Right renal cortex interstitium (tissue), 3 donors: ENCODE measurements at regions not wholly inside any gene's neighbourhood (a gene's known extent, or its start where the extent isn't known, plus 50 kb on each side); places are given as distances from the start of the nearest gene placed in this dataset.
"Not testable (repeated sequence)": the region's sequence is repeated elsewhere in the genome, so short reads cannot be mapped to it uniquely, and the experiment has no call there.

Experiments
- DNase-seq, 3 donors: peaks; one replicate each; pipeline ENCODE4 v3.0.0-alpha.2; 2013; ENCODE audit warnings: low read depth in 3 of 3, low spot score in 2 of 3

DNA sequence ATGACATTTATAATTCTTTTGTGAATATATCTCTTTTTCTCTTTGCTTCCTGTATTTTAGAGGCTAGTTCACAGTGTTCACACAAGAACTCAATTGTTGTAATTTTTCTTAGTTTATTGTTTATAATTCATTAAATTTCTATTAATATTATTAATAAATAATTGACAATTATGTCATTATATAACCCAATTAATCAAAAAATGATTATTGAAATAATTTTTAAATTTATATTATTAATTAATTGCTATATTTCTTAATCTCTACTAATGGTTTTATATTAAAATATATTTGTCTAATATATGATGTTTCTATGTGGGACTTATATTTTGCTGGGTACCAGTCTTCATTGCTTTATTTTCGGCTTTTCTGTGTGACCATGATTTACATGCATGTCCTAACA lies 618.4 kb downstream of the CDH9 start:
- no peak for DNase-seq

DNA sequence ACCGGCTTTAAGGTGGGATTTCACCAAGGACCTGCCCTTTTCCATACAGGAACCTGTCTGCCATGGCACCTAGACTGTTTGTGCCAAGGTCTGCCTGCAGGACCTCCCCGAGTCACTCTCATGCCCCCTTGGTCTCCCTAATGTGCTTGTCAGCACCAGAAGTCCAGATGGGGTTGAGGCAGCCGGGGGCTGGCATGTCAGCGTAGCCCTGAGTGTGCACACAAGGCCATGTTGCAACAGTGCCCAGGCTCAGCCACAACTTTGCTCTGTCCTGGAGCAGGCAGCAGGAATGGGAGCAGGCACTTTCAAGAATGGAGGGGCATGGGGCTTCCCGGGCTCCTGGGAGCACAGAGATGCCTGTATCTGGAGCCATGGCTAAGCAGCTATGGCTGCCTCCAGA lies 621.5 kb downstream of the CDH9 start:
- DNase-seq = no peak

DNA sequence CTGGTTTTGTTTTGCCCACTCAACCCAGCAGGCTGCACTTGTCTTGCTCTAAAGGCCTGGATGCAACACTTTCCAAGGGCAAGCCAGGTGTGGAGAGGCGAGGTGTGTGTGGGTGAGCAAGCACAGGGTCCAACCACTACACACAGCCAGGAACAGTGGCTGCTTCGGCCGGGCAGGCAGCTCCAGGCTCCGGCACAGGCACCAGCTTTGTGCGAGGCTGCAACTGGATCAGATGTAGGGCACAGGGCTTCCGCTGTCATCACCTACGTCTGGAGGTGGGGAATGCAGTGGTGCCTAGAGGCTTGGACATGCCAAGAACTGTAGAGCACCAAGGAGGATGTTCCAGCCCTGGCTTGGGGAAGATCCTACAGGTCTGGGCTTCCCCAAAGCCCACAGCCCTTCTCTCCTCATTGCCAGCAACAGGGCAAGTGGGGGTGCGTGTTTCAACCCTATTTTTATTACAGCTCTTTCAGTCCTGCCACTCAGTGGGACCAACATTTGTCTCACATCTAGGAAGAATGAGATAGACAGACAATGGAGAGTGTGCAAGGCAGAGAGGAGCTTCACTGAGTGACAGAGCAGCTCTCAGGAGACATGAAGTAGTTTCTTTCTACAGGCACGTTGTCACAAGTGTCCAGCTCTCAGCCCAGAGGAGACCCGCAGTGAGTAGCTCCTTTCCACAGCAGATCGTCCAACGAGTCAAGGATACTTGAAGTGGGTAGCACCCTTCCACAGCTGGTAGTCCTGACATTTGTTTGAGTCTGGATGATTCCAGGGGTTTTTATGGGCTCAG lies 622.2 kb downstream of the CDH9 start:
- no peak for DNase-seq

DNA sequence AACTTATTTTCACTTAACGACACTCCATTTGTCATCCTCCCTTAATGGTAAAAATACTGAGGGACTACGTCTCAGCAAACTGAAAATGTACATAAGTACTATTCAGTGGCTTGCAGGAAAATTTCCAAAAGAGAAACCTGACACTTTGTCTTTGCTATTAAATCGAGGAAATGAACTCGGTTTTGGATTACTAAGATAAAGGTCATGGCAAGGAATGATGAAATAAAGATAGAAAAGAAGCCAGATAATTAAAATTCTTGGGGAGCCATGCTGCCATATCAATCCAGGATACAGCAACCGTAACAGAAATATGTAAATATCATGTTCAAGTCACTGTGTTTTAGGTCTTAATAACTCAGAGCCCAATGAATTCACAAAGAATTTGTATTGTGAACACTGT lies 647.8 kb downstream of the CDH9 start:
- no peak for DNase-seq

DNA sequence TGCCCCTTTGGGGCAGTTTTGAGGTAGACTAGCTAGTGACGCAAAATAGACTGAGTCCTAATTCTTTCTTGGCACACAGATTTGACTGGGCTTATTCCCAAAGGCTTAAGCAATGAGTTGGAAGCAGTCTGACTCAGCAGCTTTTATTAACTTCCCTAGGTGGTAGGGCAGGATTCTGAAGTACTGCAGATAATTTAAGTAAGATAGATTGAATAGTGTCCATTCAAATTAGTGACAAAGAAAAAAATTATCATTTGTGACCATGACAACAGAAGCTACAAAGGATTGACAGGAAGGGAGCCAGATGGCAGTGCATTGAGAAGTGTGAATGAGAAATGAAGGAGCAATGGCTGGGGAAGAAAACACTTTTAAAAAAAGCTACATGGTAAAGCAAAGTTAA lies 649.4 kb downstream of the CDH9 start:
- DNase-seq = no peak

DNA sequence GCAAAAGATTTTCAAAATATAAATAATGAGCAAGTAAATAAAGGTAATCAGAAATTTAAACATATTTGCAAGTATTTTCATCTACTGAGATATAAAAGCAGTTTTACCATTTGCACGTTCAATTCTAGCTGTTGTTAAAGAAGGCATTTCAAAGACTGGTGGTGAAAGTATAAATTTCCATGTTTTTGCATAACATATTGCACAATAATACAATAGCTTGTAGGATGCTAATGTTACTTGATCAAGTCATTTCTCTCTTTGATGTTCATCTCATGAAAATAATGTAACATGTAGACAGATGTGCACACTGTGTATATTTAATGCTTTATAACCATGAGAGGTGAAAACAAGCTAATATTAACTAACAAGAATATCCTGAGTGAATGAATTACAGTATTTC lies 651.9 kb downstream of the CDH9 start:
- no peak for DNase-seq

DNA sequence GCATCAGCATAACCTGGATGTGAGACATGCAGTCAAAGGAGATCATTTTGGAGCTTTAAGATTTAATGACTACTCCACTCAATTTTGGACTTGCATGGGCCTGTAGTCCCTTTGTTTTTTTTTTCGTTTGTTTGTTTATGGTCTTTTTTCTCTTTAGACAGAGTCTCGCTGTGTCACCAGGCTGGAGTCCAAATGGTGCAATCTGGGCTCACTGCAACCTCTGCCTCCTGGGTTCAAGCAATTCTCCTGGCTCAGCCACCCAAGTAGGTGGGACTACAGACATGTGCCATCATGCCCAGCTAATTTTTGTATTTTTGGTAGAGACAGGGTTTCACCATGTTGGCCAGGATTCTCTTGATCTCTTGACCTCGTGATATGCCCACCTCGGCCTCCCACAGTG lies 673.8 kb downstream of the CDH9 start:
- not testable (repeated sequence) for DNase-seq

DNA sequence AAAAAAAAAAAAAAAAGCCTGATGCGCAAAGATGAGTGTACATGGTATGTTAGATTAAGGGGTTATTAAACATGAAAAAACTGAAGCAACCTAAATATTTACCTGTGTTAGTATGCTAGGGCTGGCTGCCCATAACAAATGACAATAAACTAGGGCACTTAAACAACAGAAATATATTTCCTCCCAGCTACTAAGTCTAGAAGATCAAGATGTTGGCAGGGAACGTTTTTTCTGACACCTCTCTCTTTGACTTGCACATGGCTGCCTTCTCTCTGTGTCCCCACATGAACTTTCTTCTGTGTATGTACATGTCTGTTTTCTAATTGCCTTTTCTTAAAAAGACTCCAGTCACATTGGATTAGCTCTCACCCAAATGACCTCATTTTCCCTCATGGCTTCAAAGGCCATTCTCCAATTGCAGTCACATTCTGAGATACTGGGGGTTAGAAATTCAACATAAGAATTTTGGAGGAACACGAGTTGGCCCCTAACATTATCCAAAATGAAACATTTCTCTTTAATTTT lies 694.5 kb downstream of the CDH9 start:
- no peak for DNase-seq

DNA sequence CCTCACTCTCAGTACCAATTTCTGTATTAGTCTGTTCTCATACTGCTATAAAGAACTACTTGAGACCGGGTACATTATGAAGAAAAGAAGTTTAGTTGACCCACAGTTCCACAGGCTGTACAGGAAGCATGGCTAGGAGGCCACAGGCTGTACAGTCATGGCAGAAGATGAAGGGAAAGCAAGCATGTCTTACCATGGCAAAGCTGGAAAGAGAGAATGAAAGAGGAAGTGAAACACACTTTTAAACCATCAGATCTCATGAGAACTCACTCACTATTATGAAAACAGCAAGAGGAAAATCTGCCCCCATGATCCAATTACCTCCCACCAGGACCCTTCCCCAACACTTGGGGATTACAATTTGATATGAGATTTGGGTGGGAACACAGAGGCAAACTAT lies 698.8 kb downstream of the CDH9 start:
- DNase-seq = no peak

DNA sequence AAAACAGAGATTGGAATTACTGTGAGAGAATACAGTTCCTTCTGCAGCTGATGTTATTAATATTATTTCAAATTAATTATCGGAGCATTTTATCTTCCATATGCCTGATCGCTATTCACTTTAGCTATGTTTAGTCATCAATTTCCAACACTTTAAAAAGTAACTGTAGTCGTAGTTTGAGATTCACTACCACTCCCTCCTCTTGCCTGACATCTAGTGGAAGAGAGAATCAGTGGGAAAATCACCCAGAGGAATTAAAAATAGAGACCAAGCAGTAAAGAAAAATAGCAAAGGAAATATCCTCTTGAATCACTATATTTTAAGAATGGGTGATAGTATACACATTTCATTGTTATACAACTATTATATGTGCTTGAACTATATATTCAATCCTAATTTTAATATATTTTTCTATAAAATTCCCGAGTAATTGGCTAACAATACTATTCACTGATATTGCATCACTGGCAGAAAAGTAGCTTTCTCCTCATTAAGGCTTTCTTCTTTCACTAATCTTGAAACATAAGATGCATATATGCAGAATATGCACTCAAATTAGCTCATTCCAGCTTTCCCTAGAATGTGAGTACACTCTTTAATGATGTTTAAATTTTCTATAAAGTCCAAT lies 708.7 kb downstream of the CDH9 start:
- peak in 1 of 3 donors; percentile 5 for DNase-seq

DNA sequence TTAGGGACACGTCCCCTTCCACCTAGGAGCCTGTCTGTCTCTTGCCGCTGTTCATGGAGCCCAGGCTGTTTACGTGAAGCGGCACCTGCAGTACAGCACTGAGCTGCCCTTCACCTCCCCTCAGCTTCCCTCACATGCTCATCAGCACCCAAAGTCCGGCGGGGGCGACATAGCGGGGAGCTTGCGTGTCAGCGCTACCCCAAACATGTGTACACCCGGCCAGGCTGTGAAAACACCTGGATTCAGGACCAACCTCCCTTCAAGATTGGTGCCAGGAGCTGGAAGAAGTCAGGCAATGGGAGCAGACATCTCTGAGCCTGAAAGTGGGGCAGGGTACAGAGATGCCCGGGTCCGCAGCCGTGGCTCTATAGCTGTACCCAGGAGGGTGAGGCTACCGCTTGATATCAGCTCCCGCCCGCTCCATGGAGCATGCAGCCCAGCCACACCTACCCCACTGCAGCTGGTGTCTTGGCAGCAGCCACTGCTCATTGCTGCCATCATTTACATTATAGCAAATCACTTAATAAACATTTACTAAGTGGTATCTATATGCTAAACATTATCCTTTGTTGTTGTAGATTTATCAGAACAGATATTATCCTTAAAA lies 712.1 kb downstream of the CDH9 start:
- no peak for DNase-seq

DNA sequence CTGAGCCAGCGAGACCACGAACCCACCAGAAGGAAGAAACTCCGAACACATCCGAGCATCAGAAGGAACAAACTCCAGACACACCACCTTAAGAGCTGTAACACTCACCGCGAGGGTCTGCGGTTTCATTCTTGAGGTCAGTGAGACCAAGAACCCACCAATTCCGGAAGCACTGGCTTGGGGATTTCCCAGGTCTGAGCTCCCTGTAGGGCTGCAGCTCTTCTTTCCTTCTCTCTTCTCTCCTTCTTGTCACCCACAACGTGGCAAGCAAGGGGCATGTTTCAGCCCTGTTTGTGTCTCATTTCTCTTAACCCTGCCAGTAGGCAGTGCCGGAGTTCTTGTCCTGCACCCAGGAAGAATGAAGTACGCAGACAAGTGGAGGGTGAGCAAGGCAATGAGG lies 713.0 kb downstream of the CDH9 start:
- DNase-seq = not testable (repeated sequence)

DNA sequence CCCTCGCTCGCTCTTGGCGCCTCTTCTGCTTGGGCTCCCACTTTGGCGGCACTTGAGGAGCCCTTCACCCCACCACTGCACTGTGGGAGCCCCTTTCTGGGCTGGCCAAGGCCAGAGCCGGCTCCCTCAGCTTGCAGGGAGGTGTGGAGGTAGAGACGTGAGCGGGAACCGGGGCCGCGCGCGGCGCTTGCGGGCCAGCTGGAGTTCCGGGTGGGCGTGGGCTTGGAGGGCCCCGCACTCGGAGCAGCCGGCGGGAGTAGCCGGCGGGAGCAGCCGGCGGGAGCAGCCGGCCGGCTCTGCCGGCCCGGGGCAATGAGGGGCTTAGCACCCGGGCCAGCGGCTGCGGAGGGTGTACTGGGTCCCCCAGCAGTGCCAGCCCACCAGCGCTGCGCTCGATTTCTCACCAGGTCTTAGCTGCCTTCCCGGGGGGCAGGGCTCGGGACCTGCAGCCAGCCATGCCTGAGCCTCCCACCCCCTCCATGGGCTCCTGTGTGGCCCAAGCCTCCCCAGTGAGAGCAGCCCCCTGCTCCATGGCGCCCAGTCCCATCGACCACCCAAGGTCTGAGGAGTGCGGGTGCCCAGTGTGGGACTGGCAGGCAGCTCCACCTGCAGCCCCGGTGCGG lies 714.0 kb downstream of the CDH9 start:
- DNase-seq = not testable (repeated sequence)

DNA sequence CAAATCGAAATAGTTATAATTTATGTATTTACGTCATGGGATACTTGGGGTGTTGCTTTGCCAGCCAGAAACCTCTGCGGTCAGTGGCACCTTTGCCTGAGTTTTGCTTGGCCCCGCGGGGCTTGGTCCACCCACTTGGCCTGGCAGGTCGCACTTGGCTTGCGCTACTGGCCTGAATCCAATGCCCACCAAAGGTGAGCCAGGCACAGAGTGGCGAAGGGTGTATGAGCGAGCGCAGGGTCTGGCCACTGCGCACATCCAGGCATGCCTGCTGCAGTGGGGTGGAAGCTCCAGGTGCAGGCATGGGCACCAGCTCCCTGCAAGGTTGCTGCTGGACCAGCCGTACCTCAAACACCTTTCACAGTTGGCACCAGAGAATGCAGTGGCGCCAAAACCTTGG lies 714.6 kb downstream of the CDH9 start:
- no peak for DNase-seq

DNA sequence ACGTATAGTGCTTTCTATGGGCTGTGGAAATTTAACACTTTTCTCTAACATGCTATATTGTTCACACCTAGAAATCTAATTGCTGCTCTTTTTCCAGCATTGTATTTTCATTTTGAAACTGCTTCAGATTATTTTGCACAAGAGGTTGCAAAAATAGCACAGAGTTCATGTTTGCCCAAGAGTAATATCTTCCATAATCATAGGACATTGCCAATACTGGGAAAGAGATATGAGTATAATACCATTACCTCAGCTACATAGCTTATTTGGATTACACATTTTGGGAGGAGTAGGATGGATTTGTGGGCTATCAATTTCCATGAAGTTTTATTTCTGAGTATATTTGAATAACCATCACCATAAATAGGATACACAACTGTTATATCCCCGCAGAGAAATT lies 717.1 kb downstream of the CDH9 start:
- DNase-seq = no peak

DNA sequence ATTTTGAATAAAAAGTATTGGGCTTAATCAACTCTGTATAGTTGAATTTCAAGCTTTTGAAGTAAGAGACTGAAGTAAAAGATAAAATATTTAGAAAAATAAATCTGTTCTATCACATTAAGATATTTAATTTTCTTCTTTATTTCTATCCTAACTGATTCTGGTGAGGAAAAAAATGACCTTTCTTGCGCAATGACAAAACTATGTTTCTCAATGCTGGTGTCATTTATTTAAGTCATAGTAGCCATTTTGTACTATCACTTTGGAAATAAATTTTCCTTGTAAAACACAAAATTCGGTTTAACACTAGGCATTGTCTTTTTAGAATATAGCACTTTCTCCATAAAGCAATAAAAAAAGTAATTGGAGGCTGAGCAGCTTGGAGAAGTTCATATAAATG lies 728.0 kb downstream of the CDH9 start:
- DNase-seq = no peak

DNA sequence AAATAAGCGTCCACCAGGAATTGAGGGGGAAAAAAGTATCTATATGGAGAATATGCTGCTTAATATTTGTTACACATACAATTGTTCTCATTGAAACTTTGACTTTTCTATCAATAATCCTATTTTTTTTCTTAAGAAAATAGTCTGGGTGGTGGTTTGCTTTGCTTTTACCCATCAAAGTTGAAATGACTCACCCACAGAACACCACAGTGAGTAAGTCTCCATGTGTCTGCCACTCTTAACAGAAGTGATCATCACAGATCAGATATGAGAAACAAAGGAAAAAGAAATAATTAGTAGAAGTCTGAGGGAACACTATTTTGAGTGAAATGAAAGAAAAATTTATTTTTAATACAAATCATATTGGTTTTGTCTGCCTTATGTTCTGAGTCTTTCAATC lies 742.8 kb downstream of the CDH9 start:
- no peak for DNase-seq

DNA sequence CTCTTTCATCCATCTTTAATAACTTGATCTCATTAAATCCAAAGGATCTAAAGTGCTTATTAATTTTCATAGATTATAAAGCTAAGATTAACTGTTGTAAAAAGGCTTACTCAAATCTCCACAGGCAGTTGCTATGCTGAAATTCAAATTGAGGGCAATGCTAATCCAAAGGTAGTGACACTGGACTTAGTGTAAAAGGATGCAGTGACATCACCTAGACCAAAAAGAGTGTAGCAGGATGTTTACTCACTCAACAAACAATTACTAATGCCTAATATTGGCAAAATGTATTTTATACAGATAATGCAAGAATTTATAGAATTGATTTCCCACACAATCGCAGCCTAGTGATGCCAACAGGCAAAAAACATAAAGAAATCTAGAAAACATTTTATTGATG lies 756.2 kb downstream of the CDH9 start:
- DNase-seq = no peak

DNA sequence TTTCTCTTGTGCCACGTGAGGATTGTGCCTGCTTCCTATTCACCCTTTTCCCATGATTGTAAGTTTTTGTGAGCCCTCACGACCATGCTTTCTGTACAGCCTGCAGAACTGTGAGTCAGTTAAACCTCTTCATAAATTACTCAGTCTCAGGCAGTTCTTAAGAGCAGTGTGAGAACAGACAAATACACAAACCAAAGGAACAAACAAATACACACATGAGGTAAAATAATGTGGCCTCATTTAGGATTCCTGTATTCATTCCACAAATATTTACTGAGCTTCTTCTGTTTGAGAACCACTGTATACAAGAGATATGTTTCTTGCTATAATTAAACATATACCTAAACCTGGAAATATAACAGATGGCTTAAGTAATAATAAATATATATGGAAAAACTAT lies 760.3 kb downstream of the CDH9 start:
- DNase-seq = no peak

DNA sequence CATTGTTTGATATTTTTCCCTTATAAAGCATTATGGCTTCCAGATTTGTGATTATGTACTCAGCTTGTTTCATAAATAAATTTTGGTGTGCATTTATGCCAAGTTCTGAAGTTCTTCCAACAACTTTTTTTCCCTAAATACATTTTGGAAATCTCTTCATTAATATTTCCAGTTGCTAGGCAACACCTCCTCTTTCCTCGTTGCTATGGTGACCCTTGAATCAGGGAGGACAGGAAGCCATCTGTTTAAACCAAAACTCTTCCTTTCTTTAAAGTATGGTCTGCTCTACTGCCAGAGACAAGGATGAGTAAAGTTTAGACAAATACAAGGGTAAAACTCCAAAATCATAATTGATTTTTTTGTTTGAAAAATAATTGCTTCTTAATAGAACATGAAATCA lies 779.3 kb downstream of the CDH9 start:
- no peak for DNase-seq

DNA sequence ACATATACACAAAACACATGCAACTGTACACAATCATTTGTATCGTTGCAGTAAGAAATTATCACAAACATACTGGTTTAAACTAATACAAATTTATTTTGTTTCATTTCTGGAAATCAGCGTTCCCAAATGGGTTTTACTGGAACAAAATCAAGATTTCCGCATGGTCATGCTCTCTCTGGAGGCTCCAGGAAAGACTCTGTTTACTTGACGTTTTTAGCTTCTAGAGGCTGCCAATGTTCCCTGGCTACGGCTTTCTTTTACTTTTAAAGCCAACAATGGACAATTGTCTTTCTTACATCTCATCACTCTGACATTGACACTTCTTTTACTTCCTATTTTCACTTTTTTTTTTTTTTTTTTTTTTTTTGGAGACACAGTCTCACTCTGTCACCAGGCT lies 793.1 kb downstream of the CDH9 start:
- DNase-seq = no peak

DNA sequence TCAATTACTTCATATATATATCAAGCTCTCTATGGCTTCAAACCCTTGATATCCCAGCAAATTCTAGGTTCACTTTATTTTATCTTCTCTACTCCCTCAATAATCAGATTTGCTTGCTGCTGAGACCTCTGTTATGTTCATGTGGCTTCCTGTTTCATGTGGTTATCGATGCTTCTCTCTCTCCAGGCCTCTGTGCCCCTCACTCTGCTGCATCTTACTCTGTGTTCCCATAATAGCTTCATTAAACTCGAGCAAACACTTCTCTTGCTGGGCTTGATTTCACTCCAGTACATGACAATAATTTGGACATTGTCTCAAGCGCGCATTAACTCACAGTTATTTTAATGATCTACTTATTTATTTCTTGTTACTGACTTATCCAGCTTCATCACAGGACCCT lies 798.8 kb downstream of the CDH9 start:
- no peak for DNase-seq
